Hematopoietic multipotent progenitor cell treated with erythropoietin and hydrocortisone succinate and interleukin-3 and kit ligand, for 4 days (in vitro differentiated cells): ENCODE measurements at regions not wholly inside any gene's neighbourhood (a gene's known extent, or its start where the extent isn't known, plus 50 kb on each side); places are given as distances from the start of the nearest gene placed in this dataset.

Experiments used
- DNase-seq: peaks from one replicate; pipeline ENCODE4 v3.0.0-alpha.2; 2015

GRCh38 chr7:10181996-10182395, 791.7 kb upstream of the PHF14 start:
- DNase-seq: no peak

GRCh38 chr7:10192074-10192473, 781.6 kb upstream of the PHF14 start:
- no peak for DNase-seq

GRCh38 chr7:10205696-10206095, 768.0 kb upstream of the PHF14 start:
- DNase-seq: no peak

- DNase-seq: no peak
Observed at GRCh38 chr7:10210000-10210399, 763.7 kb upstream of the PHF14 start.

GRCh38 chr7:10211016-10211415, 762.7 kb upstream of the PHF14 start:
- DNase-seq: no peak

- DNase-seq: no peak
Observed at GRCh38 chr7:10211861-10212260, 761.8 kb upstream of the PHF14 start.

- DNase-seq: no peak
Observed at GRCh38 chr7:10212649-10213048, 761.0 kb upstream of the PHF14 start.

- no peak for DNase-seq
Observed at GRCh38 chr7:10216462-10216861, 757.2 kb upstream of the PHF14 start.

GRCh38 chr7:10221084-10221483, 752.6 kb upstream of the PHF14 start:
- no peak for DNase-seq

- DNase-seq: no peak
Observed at GRCh38 chr7:10222976-10223375, 750.7 kb upstream of the PHF14 start.

- no peak for DNase-seq
Observed at GRCh38 chr7:10225275-10225674, 748.4 kb upstream of the PHF14 start.

GRCh38 chr7:10237306-10237705, 736.4 kb upstream of the PHF14 start:
- DNase-seq: no peak

GRCh38 chr7:10238641-10239040, 735.0 kb upstream of the PHF14 start:
- DNase-seq: no peak

- no peak for DNase-seq
Observed at GRCh38 chr7:10239695-10240345, 733.9 kb upstream of the PHF14 start.

- no peak for DNase-seq
Observed at GRCh38 chr7:10245406-10245805, 728.3 kb upstream of the PHF14 start.

- no peak for DNase-seq
Observed at GRCh38 chr7:10257438-10257837, 716.2 kb upstream of the PHF14 start.

- DNase-seq: peak; percentile 2
Observed at GRCh38 chr7:10266976-10267375, 706.7 kb upstream of the PHF14 start.

GRCh38 chr7:10268034-10268433, 705.6 kb upstream of the PHF14 start:
- DNase-seq: peak; percentile 28

- no peak for DNase-seq
Observed at GRCh38 chr7:10282909-10283308, 690.8 kb upstream of the PHF14 start.

GRCh38 chr7:10284001-10284400, 689.7 kb upstream of the PHF14 start:
- no peak for DNase-seq

- DNase-seq: no peak
Observed at GRCh38 chr7:10299384-10299783, 674.3 kb upstream of the PHF14 start.

GRCh38 chr7:10300577-10300976, 673.1 kb upstream of the PHF14 start:
- peak; percentile 4 for DNase-seq

- no peak for DNase-seq
Observed at GRCh38 chr7:10308276-10308675, 665.4 kb upstream of the PHF14 start.

- no peak for DNase-seq
Observed at GRCh38 chr7:10312942-10313341, 660.7 kb upstream of the PHF14 start.

- no peak for DNase-seq
Observed at GRCh38 chr7:10315881-10316280, 657.8 kb upstream of the PHF14 start.

GRCh38 chr7:10316488-10316887, 657.2 kb upstream of the PHF14 start:
- no peak for DNase-seq
